PC-9 (cell line): ENCODE measurements at regions not wholly inside any gene's neighbourhood (a gene's known extent, or its start where the extent isn't known, plus 50 kb on each side); places are given as distances from the start of the nearest gene placed in this dataset.

Experiments
- CTCF ChIP-seq: fragments of 200-600 bp; sonication (generic); conservative IDR thresholded peaks from 2 replicates; pipeline ENCODE4 v1.6.1; 2017; ENCODE audit warnings: mixed run types, antibody characterized with exemption, mild to moderate bottlenecking, moderate library complexity
- EZH2 ChIP-seq: fragments of 200-600 bp; sonication (generic); IDR thresholded peaks from 2 replicates; pipeline ENCODE4 v1.8.0; 2017; ENCODE audit warnings: antibody characterized with exemption, low read depth

- TF ChIP-seq CTCF (no peak), EZH2 (no peak)
These were observed 143.3 kb upstream of the KLHL4 start for GRCh38 chrX:87374324-87374723.
